HG03095 (cell line): ENCODE measurements at regions not wholly inside any gene's neighbourhood (a gene's known extent, or its start where the extent isn't known, plus 50 kb on each side); places are given as distances from the start of the nearest gene placed in this dataset.
"Not testable (repeated sequence)": the region's sequence is repeated elsewhere in the genome, so short reads cannot be mapped to it uniquely, and the experiment has no call there.

Experiments used
- ATAC-seq: cut with Tn5 transposase; IDR thresholded peaks from one replicate; pipeline ENCODE4 v1.9.1; 2021; ENCODE audit warnings: moderate library complexity; ENCODE audit not compliant: unreplicated experiment

- ATAC-seq, result no peak
These were observed 60.3 kb downstream of the EOMES start for GRCh38 chr3:27661797-27662196.

- peak; percentile 74 for ATAC-seq
These were observed 62.7 kb downstream of the EOMES start for GRCh38 chr3:27659279-27660021.

- no peak for ATAC-seq
These were observed 63.4 kb downstream of the EOMES start for GRCh38 chr3:27658741-27659140.

GRCh38 chr3:27657871-27658270 lies 64.3 kb downstream of the EOMES start:
- no peak for ATAC-seq

- no peak for ATAC-seq
These were observed 64.7 kb downstream of the EOMES start for GRCh38 chr3:27657404-27657803.

GRCh38 chr3:27656790-27657189 lies 65.3 kb downstream of the EOMES start:
- ATAC-seq, result no peak

GRCh38 chr3:27655547-27655946 lies 66.6 kb downstream of the EOMES start:
- ATAC-seq, result no peak

- no peak for ATAC-seq
These were observed 68.1 kb downstream of the EOMES start for GRCh38 chr3:27653803-27654558.

- ATAC-seq, result no peak
These were observed 72.8 kb downstream of the EOMES start for GRCh38 chr3:27649277-27649676.

- ATAC-seq, result no peak
These were observed 75.2 kb downstream of the EOMES start for GRCh38 chr3:27646896-27647295.

- no peak for ATAC-seq
These were observed 77.2 kb downstream of the EOMES start for GRCh38 chr3:27644941-27645340.

- ATAC-seq, result no peak
These were observed 78.8 kb downstream of the EOMES start for GRCh38 chr3:27643355-27643754.

- ATAC-seq, result no peak
These were observed 79.3 kb downstream of the EOMES start for GRCh38 chr3:27642796-27643195.

GRCh38 chr3:27641888-27642601 lies 80.1 kb downstream of the EOMES start:
- no peak for ATAC-seq

GRCh38 chr3:27641271-27641800 lies 80.8 kb downstream of the EOMES start:
- no peak for ATAC-seq

- no peak for ATAC-seq
These were observed 82.9 kb downstream of the EOMES start for GRCh38 chr3:27639271-27639670.

- no peak for ATAC-seq
These were observed 83.5 kb downstream of the EOMES start for GRCh38 chr3:27638594-27638993.

- ATAC-seq, result no peak
These were observed 84.7 kb downstream of the EOMES start for GRCh38 chr3:27637346-27637995.

GRCh38 chr3:27635006-27635405 lies 87.1 kb downstream of the EOMES start:
- not testable (repeated sequence) for ATAC-seq

GRCh38 chr3:27633224-27633545 lies 88.9 kb downstream of the EOMES start:
- ATAC-seq, result peak; percentile 6
